Activated CD4-positive, alpha-beta T cell treated with anti-CD3 and anti-CD28 coated beads, Interleukin-10, Interleukin-2, amounts not matched to agents 100 ng/mL and 50 ng/mL, durations not matched to agents 16 hours and 8 hours (primary cell): ENCODE measurements at regions not wholly inside any gene's neighbourhood (a gene's known extent, or its start where the extent isn't known, plus 50 kb on each side); places are given as distances from the start of the nearest gene placed in this dataset.

Experiments used
- DNase-seq: peaks from one replicate; pipeline ENCODE4 v3.0.0-alpha.2; 2020

DNA sequence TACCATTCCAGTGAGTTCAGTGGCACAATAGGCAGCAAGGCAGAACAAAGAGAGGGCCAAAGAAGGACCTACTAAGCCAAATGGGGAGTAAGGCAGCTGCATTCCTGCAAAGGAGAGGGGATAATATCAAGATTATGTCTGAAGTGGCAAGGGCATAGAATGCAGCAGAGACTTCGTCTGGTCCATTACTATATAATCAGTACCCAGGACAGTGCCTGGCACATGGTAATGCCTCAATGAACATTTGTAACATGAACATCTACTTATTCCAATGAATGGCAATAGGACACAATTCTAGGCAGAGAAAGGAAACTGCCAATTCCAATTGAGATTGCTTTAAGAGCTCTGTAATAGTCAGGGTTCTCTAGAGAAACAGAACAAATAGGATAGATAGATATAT, 82.1 kb upstream of the STAC start:
- no peak for DNase-seq

DNA sequence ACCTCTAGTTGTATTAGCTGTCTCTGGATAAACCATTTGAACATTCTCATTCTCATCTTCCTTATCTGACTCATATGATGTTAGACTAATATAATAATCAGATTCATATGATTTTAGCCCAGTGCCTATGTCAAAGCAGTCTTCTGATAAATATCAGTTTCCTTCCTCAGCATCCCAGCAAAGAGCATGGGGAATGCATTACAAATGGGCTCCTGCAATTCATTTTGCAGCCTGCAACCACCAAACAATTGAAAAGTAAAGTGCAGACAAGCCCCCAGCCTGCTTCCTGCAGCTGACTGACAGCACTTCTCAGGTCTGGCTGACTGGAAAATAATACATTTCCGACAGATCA, 78.2 kb upstream of the STAC start:
- no peak for DNase-seq

DNA sequence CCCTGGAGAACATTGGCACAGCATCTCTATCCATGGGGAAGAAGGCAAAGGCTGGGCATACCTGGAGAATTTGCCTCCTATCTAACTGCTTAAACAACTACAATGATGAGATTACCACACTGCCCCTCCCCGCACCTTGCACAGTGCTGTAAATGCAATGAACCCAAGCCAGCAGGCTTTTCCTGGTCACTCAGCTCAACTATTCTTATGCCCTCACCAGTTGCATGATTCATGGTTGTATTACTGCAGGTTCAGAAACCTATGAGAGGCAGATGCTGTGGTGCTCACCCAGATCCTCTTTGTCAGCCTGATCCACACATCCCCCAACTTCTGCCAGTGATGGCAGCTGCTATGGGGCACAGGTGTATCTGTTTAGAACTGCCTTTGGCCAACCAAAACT, 77.7 kb upstream of the STAC start:
- no peak for DNase-seq

DNA sequence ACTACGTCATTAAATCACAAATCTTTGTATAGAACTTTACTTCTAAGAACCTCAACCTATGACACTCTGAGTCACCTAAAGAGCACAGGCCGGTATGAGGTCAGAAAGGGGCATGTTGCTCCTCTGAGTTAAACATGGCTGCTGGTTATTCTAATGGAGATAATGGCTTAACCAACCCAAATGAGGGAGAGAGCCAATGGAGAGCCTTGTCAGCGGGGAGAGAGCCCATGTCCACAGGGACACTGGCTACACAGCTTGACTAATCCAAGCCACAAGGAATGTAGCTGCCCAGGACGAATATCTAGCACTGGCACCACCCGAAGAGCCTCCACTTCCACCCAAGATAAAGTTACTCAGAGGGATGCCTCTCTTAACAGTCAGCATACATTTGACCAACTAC, 77.0 kb upstream of the STAC start:
- DNase-seq = no peak

DNA sequence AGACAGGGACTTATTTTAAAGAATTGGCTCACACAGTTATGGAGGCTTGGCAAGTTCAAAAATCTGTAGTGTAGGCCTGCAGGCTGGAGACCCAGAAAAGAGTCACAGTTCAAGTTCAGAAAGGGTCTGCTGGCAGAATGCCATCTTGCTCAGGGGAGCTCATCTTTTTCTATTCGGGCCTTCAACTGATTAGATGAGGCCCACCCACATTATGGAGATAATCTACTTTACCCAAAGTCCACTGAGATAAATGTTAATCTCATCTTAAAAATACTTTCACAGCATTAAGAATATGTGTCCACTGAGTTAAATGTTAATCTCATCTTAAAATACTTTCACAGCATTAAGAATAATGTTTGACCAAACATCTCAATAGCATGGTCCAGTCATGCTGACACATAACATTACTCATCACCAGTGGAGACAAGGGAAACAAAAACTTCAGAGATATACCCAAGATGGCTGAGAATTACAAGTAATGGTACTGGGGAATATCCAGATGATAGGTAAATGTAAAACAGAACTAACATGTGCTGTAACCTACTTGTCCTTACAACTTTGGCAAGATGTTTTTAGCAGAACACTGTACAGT, 74.3 kb upstream of the STAC start:
- DNase-seq = no peak

DNA sequence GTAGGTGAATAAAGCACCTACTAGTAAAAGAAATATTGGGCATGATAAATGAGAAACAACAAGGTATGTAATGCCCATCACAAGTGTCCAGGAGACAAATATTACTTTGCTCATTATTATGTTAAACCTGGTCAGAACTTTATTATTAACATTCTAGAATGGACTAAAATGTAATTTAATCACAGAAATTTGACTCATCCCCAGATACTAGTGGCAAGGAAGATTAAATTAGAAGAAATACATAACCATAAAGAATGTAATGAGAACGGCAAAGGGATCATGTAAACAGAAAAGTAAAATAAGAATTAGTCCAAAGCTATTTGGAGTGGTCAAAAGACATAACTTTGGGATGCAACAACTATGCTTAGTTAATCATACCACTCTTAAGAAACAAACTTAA, 71.2 kb upstream of the STAC start:
- no peak for DNase-seq

DNA sequence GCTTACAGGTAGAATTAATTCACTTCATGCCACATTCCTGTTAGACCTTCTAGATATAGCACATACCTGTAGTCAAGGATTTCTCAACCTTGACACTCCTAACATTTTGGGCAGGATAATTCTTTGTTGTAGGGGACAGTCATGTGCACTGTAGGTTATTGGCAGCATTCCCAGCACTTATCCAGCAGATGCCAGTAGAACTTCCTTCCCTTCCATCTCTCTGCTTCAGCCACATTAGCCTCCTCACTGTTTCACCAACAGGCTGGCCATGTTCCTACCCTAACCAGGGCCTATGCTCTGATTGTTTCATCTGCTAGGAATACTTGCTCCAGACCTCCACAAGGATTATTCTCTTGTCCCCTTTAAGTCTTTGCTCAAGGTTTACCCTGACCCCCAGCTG, 68.0 kb upstream of the STAC start:
- DNase-seq = no peak

DNA sequence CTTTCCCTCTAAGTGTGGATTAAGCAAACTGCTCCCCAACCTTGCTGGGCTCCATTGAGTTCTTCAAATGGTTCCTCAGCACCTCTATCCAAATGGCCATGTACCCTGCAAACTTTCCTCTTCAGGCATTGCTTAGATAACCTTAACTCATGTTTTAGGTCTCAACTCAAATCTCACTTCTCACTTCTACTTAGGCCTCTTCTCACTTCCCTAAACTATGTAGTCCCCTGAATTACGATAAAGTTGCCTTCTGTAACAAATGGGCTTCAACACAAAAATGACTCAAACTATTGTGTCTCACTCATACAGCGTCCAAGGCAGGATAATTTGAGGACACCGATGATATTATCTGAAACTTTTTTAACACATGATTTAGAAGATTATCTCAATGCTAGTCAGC, 62.4 kb upstream of the STAC start:
- no peak for DNase-seq

DNA sequence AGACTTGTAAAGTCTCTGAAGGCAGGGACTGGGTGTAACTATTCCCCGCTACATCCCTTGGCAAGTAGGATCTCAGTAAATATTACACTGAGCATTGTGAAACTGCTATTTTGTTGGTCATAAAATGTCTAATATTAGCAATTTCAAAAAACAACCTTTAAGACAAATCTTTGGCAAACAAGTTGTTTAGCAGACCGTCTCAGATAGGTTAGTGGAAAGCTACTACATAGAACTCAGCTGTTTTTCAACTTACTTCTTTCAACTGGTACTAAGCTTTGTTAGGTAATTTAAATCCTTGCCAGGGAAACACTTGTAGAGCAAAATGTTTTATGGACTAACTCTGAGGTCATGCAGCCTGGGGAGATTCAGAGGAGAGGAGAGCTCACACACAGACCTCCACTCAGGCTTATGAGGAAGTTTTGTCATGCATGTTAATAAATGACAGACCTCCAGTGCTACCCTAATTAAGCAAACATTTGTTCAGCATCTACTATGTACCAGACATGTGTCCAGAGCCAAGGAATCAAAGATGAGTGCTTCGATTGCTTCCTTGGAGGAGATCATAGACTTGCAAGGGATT, 61.6 kb upstream of the STAC start:
- no peak for DNase-seq

DNA sequence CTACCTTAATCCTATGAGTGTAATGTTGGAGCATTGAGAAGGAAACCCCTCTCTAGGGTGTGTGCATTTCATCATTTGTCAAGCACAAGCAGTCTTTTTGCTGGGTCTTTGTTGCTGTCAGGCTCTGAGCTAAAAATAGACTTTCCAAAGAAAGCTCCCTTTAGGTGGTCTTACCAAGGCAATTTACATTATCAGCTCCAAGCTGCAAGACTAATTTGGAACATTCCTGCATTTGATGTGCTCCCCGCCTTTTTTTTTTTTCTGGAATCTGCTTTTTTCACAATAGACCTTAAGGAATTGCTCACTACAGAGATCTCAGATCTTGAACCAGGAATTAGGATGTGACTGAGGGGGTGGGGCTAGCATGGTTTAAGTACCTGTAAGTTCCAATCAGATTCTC, 60.6 kb upstream of the STAC start:
- no peak for DNase-seq
